WTC11 (cell line): ENCODE measurements at regions not wholly inside any gene's neighbourhood (a gene's known extent, or its start where the extent isn't known, plus 50 kb on each side); places are given as distances from the start of the nearest gene placed in this dataset.

Experiments used
- GABPB1 ChIP-seq: sonication (generic); formaldehyde crosslinking; IDR thresholded peaks from 2 replicates; pipeline ENCODE4 v1.8.1; 2023; ENCODE audit warnings: mild to moderate bottlenecking, missing genetic modification reagents
- TCF7 ChIP-seq: sonication (generic); formaldehyde crosslinking; IDR thresholded peaks from 2 replicates; pipeline ENCODE4 v1.8.0; 2022; ENCODE audit warnings: mild to moderate bottlenecking, low read depth, missing genetic modification reagents, moderate library complexity
- TP53 ChIP-seq: sonication (generic); formaldehyde crosslinking; IDR thresholded peaks from 2 replicates; pipeline ENCODE4 v1.8.1; 2023; ENCODE audit warnings: mild to moderate bottlenecking, missing genetic modification reagents
- ZNF121 ChIP-seq: sonication (generic); formaldehyde crosslinking; IDR thresholded peaks from 2 replicates; pipeline ENCODE4 v1.8.0; 2023; ENCODE audit warnings: missing genetic modification reagents
- TF ChIP-seq, protein P1 (sequence below): sonication (generic); formaldehyde crosslinking; IDR thresholded peaks from 2 replicates; pipeline ENCODE4 v1.8.0; 2023; ENCODE audit warnings: mild to moderate bottlenecking, missing genetic modification reagents
- TF ChIP-seq, protein P2 (sequence below): fragments of 200-600 bp; IDR thresholded peaks from 2 replicates; pipeline ENCODE4 v1.8.0; 2022; ENCODE audit warnings: antibody characterized with exemption
- TF ChIP-seq, protein P3 (sequence below): sonication (generic); formaldehyde crosslinking; IDR thresholded peaks from 2 replicates; pipeline ENCODE4 v1.8.1; 2022; ENCODE audit warnings: missing genetic modification reagents, borderline replicate concordance

DNA sequence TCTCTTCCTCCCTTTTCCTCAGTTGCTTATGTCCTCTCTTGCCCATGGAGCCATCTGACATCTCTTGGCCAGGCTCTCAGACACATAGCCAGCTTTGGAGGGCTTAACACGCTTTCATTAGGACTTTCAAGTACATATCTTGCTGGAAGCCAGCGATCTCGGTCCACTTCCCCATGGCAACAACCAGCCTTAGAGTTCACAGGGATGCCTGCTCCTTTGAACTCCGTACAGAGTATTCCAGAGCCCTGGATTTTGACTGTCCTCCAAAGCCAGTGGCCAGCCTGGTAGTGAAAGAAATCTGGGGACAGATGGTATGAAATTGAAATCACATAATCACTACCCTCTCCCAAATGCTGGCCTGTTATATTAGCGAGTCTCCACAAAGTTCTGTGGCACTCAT is 370.5 kb upstream of the NPVF start:
- TF ChIP-seq, protein P1, sequence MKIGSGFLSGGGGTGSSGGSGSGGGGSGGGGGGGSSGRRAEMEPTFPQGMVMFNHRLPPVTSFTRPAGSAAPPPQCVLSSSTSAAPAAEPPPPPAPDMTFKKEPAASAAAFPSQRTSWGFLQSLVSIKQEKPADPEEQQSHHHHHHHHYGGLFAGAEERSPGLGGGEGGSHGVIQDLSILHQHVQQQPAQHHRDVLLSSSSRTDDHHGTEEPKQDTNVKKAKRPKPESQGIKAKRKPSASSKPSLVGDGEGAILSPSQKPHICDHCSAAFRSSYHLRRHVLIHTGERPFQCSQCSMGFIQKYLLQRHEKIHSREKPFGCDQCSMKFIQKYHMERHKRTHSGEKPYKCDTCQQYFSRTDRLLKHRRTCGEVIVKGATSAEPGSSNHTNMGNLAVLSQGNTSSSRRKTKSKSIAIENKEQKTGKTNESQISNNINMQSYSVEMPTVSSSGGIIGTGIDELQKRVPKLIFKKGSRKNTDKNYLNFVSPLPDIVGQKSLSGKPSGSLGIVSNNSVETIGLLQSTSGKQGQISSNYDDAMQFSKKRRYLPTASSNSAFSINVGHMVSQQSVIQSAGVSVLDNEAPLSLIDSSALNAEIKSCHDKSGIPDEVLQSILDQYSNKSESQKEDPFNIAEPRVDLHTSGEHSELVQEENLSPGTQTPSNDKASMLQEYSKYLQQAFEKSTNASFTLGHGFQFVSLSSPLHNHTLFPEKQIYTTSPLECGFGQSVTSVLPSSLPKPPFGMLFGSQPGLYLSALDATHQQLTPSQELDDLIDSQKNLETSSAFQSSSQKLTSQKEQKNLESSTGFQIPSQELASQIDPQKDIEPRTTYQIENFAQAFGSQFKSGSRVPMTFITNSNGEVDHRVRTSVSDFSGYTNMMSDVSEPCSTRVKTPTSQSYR (CRISPR knock-in tag) = no peak
- no peak for TF ChIP-seq TCF7 (CRISPR knock-in tag)
- TF ChIP-seq ZNF121 (CRISPR knock-in tag) = no peak
- TF ChIP-seq, protein P2, sequence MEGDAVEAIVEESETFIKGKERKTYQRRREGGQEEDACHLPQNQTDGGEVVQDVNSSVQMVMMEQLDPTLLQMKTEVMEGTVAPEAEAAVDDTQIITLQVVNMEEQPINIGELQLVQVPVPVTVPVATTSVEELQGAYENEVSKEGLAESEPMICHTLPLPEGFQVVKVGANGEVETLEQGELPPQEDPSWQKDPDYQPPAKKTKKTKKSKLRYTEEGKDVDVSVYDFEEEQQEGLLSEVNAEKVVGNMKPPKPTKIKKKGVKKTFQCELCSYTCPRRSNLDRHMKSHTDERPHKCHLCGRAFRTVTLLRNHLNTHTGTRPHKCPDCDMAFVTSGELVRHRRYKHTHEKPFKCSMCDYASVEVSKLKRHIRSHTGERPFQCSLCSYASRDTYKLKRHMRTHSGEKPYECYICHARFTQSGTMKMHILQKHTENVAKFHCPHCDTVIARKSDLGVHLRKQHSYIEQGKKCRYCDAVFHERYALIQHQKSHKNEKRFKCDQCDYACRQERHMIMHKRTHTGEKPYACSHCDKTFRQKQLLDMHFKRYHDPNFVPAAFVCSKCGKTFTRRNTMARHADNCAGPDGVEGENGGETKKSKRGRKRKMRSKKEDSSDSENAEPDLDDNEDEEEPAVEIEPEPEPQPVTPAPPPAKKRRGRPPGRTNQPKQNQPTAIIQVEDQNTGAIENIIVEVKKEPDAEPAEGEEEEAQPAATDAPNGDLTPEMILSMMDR = no peak
- no peak for TF ChIP-seq GABPB1
- TF ChIP-seq, protein P3, sequence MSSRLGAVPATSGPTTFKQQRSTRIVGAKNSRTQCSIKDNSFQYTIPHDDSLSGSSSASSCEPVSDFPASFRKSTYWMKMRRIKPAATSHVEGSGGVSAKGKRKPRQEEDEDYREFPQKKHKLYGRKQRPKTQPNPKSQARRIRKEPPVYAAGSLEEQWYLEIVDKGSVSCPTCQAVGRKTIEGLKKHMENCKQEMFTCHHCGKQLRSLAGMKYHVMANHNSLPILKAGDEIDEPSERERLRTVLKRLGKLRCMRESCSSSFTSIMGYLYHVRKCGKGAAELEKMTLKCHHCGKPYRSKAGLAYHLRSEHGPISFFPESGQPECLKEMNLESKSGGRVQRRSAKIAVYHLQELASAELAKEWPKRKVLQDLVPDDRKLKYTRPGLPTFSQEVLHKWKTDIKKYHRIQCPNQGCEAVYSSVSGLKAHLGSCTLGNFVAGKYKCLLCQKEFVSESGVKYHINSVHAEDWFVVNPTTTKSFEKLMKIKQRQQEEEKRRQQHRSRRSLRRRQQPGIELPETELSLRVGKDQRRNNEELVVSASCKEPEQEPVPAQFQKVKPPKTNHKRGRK (CRISPR knock-in tag) = no peak
- no peak for TF ChIP-seq TP53 (CRISPR knock-in tag)
